Tibial nerve (tissue), 3 donors: ENCODE measurements at regions not wholly inside any gene's neighbourhood (a gene's known extent, or its start where the extent isn't known, plus 50 kb on each side); places are given as distances from the start of the nearest gene placed in this dataset.

ENCODE experiments used
- POLR2A ChIP-seq, 2 donors: fragments of 450-650 bp; IDR thresholded peaks; one replicate each; pipeline ENCODE4 v1.6.1; 2017; ENCODE audit warnings: antibody characterized with exemption in 2 of 2, mild to moderate bottlenecking in 2 of 2, moderate library complexity in 2 of 2
- TF ChIP-seq, protein P1 (sequence below), 5 experiments: fragments of 200-600 bp in 3 of 5; fragments of 450-650 bp in 2 of 5; sonication (generic) in 3 of 5; IDR thresholded peaks; one replicate each; pipeline ENCODE4 v1.5.1; 2016 to 2019; ENCODE audit warnings: antibody characterized with exemption in 5 of 5, mild to moderate bottlenecking in 3 of 5, moderate library complexity in 2 of 5

DNA sequence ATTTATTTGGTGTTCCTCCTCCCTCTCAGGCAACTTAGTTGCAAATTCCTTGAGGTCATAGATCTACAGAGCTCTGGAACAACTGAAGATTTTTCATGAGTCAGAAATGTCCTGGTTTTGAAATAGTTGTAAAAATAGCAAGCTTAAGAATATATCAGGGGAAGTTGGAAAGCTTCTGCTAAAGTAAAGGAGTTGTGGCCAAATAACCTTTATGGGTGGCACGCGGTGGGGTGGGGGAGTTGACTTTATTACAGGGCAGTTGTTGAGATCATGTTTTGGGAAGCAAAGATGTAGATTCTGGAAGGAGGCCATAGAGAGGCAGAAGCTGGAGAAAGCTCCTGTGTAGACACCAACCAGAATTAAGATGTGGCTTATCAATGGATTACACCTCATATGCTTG is 326.0 kb upstream of the MTPN start:
- TF ChIP-seq, protein P1, sequence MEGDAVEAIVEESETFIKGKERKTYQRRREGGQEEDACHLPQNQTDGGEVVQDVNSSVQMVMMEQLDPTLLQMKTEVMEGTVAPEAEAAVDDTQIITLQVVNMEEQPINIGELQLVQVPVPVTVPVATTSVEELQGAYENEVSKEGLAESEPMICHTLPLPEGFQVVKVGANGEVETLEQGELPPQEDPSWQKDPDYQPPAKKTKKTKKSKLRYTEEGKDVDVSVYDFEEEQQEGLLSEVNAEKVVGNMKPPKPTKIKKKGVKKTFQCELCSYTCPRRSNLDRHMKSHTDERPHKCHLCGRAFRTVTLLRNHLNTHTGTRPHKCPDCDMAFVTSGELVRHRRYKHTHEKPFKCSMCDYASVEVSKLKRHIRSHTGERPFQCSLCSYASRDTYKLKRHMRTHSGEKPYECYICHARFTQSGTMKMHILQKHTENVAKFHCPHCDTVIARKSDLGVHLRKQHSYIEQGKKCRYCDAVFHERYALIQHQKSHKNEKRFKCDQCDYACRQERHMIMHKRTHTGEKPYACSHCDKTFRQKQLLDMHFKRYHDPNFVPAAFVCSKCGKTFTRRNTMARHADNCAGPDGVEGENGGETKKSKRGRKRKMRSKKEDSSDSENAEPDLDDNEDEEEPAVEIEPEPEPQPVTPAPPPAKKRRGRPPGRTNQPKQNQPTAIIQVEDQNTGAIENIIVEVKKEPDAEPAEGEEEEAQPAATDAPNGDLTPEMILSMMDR (IDR thresholded peaks at IDR 0.05) = no peak
- no peak for TF ChIP-seq POLR2A (IDR thresholded peaks at IDR 0.05)
